HL-60 (cell line): ENCODE measurements at regions not wholly inside any gene's neighbourhood (a gene's known extent, or its start where the extent isn't known, plus 50 kb on each side); places are given as distances from the start of the nearest gene placed in this dataset.

Experiments used
- DNase-seq, 2 experiments: peaks; one replicate each; pipeline ENCODE4 v3.0.0-alpha.2; 2010 to 2020; ENCODE audit warnings: low read depth in 1 of 2, low spot score in 1 of 2
- H3K27ac ChIP-seq: fragments of 250-450 bp; sonication (Bioruptor Pico); replicated peaks from 2 replicates; pipeline ENCODE4 v1.5.1; 2020; ENCODE audit warnings: mild to moderate bottlenecking, moderate library complexity
- H3K27me3 ChIP-seq: fragments of 250-450 bp; sonication (Bioruptor Pico); 2 replicates; pipeline ENCODE4 v1.5.1; 2021; ENCODE audit warnings: mild to moderate bottlenecking, moderate library complexity; ENCODE audit not compliant: insufficient read depth, poor library complexity, severe bottlenecking
- H3K4me3 ChIP-seq: replicated peaks from 2 replicates; pipeline ENCODE4 v1.5.1; 2011; ENCODE audit warnings: mild to moderate bottlenecking, control low read depth, low read length; ENCODE audit not compliant: insufficient read depth
- CTCF ChIP-seq: IDR thresholded peaks from one replicate; pipeline ENCODE4 v1.5.1; 2011; ENCODE audit warnings: low read length, control low read depth, inconsistent platforms; ENCODE audit not compliant: insufficient read depth
- GABPA ChIP-seq: IDR thresholded peaks from 2 replicates; pipeline ENCODE4 v1.6.1; 2012; ENCODE audit warnings: low read depth
- POLR2AphosphoS5 ChIP-seq: IDR thresholded peaks from 2 replicates; pipeline ENCODE4 v1.6.1; 2012; ENCODE audit warnings: low read depth
- REST ChIP-seq: IDR thresholded peaks from 2 replicates; pipeline ENCODE4 v1.6.1; 2012; ENCODE audit warnings: low read depth; ENCODE audit not compliant: insufficient replicate concordance
- SPI1 ChIP-seq: IDR thresholded peaks from 2 replicates; pipeline ENCODE4 v1.6.1; 2012; ENCODE audit warnings: low read depth, mild to moderate bottlenecking, borderline replicate concordance

GRCh38 chr3:117644203-117644602 lies 934.6 kb downstream of the TUSC7 start:
- DNase-seq, result no peak
- no peak for TF ChIP-seq POLR2AphosphoS5
- TF ChIP-seq SPI1, result no peak
- TF ChIP-seq CTCF, result no peak
- no peak for TF ChIP-seq REST
- TF ChIP-seq GABPA, result no peak
- Histone ChIP-seq H3K27ac (no peak overlapping the region), H3K27me3 (no peaks in the 10 kb centered on the region), H3K4me3 (no peak overlapping the region)

GRCh38 chr3:117645561-117646242 lies 936.1 kb downstream of the TUSC7 start:
- Histone ChIP-seq H3K27ac (no peak overlapping the region), H3K27me3 (no peaks in the 10 kb centered on the region), H3K4me3 (no peak overlapping the region)
- no peak for DNase-seq
- TF ChIP-seq REST (no peak), SPI1 (no peak), POLR2AphosphoS5 (no peak), GABPA (no peak), CTCF (no peak)

GRCh38 chr3:117647435-117647834 lies 937.9 kb downstream of the TUSC7 start:
- Histone ChIP-seq H3K4me3 (no peak overlapping the region), H3K27ac (no peak overlapping the region), H3K27me3 (no peaks in the 10 kb centered on the region)
- TF ChIP-seq POLR2AphosphoS5 (no peak), REST (no peak), CTCF (no peak), SPI1 (no peak), GABPA (no peak)
- DNase-seq, result no peak
